ENCODE measurements at regions not wholly inside any gene's neighbourhood (a gene's known extent, or its start where the extent isn't known, plus 50 kb on each side); places are given as distances from the start of the nearest gene placed in this dataset.

DNA sequence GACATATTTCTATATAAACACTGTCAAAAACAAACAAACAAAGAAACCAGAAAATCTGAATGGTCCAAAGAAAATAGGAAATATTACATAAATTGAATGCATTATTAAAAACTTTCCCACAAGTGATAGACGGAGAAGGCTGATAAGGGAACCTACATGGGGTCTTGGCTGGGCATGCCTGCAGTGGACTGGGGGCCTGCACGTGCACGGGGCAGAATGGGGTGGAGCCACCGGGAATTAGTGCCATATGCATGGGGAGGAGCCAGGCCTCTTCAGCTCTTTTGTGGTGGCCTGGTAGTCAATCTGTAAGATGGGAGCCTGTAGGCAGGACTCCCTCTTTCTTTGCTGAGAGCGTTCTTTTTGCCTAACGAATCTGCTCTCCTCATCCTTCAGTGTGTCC, 1031.7 kb upstream of the FBXO33 start:
- Histone ChIP-seq H3K27ac (no peak overlapping the region), H3K36me3 (no peaks in the 10 kb centered on the region), H3K4me3 (no peak overlapping the region), H3K27me3 (no peaks in the 10 kb centered on the region), H3K4me1 (no peaks in the 10 kb centered on the region), H3K9me3 (no peaks in the 10 kb centered on the region)
- no peak for TF ChIP-seq POLR2A (IDR thresholded peaks at IDR 0.05)
- TF ChIP-seq CTCF (IDR thresholded peaks at IDR 0.05) = no peak
- DNase-seq = no peak
- 80 to 83% methylated on average over 4 to 6 of the region's 6 CpGs for WGBS, 2 donors
- intact Hi-C loops (cut with DNase I) = no loop called here

GRCh38 chr14:40452674-40453073, 1020.4 kb upstream of the FBXO33 start:
- Histone ChIP-seq H3K27ac (no peak overlapping the region), H3K9me3 (no peaks in the 10 kb centered on the region), H3K4me3 (no peak overlapping the region), H3K27me3 (no peaks in the 10 kb centered on the region), H3K36me3 (no peaks in the 10 kb centered on the region), H3K4me1 (no peaks in the 10 kb centered on the region)
- intact Hi-C loops (cut with DNase I) = no loop called here
- no peak for DNase-seq
- WGBS, 2 donors = 89 to 96% methylated on average over 1 of the region's 1 CpG
- no peak for TF ChIP-seq CTCF (IDR thresholded peaks at IDR 0.05)
- no peak for TF ChIP-seq POLR2A (IDR thresholded peaks at IDR 0.05)

- no peak overlapping the region for H3K27ac ChIP-seq
- TF ChIP-seq POLR2A (IDR thresholded peaks at IDR 0.05) = no peak
- no peak for TF ChIP-seq CTCF (IDR thresholded peaks at IDR 0.05)
- DNase-seq = no peak
- H3K27me3 ChIP-seq = no peaks in the 10 kb centered on the region
- no peaks in the 10 kb centered on the region for H3K9me3 ChIP-seq
- no peaks in the 10 kb centered on the region for H3K36me3 ChIP-seq
- H3K4me3 ChIP-seq = no peak overlapping the region
- H3K4me1 ChIP-seq = no peaks in the 10 kb centered on the region
- intact Hi-C loops (cut with DNase I) = no loop called here
- 41 to 62% methylated on average over 3 of the region's 3 CpGs for WGBS, 2 donors
These were observed 1014.8 kb upstream of the FBXO33 start for GRCh38 chr14:40447017-40447416.

GRCh38 chr14:40445020-40445419, 1012.8 kb upstream of the FBXO33 start:
- Histone ChIP-seq H3K9me3 (no peaks in the 10 kb centered on the region), H3K36me3 (no peaks in the 10 kb centered on the region), H3K27ac (no peak overlapping the region), H3K4me1 (no peaks in the 10 kb centered on the region), H3K27me3 (no peaks in the 10 kb centered on the region), H3K4me3 (no peak overlapping the region)
- intact Hi-C loops (cut with DNase I) = no loop called here
- no peak for DNase-seq
- TF ChIP-seq POLR2A (IDR thresholded peaks at IDR 0.05) (no peak), CTCF (IDR thresholded peaks at IDR 0.05) (no peak)
- 76 to 78% methylated on average over 5 of the region's 5 CpGs for WGBS, 2 donors

GRCh38 chr14:40436551-40436950, 1004.3 kb upstream of the FBXO33 start:
- 59 to 70% methylated on average over 3 of the region's 3 CpGs for WGBS, 2 donors
- intact Hi-C loops (cut with DNase I) = no loop called here

GRCh38 chr14:40417777-40418401, 985.7 kb upstream of the FBXO33 start:
- Histone ChIP-seq H3K27me3 (no peaks in the 10 kb centered on the region), H3K27ac (no peak overlapping the region), H3K36me3 (no peaks in the 10 kb centered on the region), H3K4me1 (no peaks in the 10 kb centered on the region), H3K9me3 (no peaks in the 10 kb centered on the region), H3K4me3 (no peak overlapping the region)
- 55 to 56% methylated on average over 6 of the region's 6 CpGs for WGBS, 2 donors
- DNase-seq = no peak
- intact Hi-C loops (cut with DNase I) = no loop called here
- peak in 1 of 6 experiments; percentile 13 for TF ChIP-seq CTCF (IDR thresholded peaks at IDR 0.05)
- no peak for TF ChIP-seq POLR2A (IDR thresholded peaks at IDR 0.05)

More at GRCh38 chr14:40436551-40436950, 1004.3 kb upstream of the FBXO33 start:
- no peaks in the 10 kb centered on the region for H3K4me1 ChIP-seq
- no peaks in the 10 kb centered on the region for H3K36me3 ChIP-seq
- H3K9me3 ChIP-seq = no peaks in the 10 kb centered on the region
- no peaks in the 10 kb centered on the region for H3K27me3 ChIP-seq
- no peak overlapping the region for H3K4me3 ChIP-seq
- no peak for TF ChIP-seq POLR2A (IDR thresholded peaks at IDR 0.05)
- DNase-seq = no peak
- H3K27ac ChIP-seq = no peak overlapping the region
